H1 (cell line): ENCODE measurements at regions not wholly inside any gene's neighbourhood (a gene's known extent, or its start where the extent isn't known, plus 50 kb on each side); places are given as distances from the start of the nearest gene placed in this dataset.

Experiments
- CTCF ChIA-PET: fragments of 300-600 bp; sonication (Branson Sonifier 250); formaldehyde crosslinking; loops from one replicate; lab custom pipeline; 2021; ENCODE audit not compliant: partially characterized antibody; lab: Charles Lee
- POLR2A ChIA-PET: fragments of 300-600 bp; sonication (Branson Sonifier 250); formaldehyde crosslinking; loops from one replicate; lab custom pipeline; 2021; ENCODE audit warnings: inconsistent platforms; ENCODE audit not compliant: partially characterized antibody; lab: Charles Lee
- DNase-seq, 2 experiments: peaks; one replicate each; pipeline versions ENCODE4 v3.0.0 to v3.0.0-alpha.2; 2010 to 2022; ENCODE audit warnings: low spot score in 2 of 2, low read depth in 1 of 2, mixed read lengths in 1 of 2
- FAIRE-seq: peaks from 2 replicates; lab custom pipeline; 2011; peaks lifted over from hg19 to GRCh38; lab: Jason Lieb, UNC
- H2AFZ ChIP-seq: 2 replicates; pipeline ENCODE4 v1.8.1; 2012; ENCODE audit warnings: low read length, inconsistent platforms
- H2AK5ac ChIP-seq: 2 replicates; pipeline ENCODE4 v1.6.1; 2013; ENCODE audit warnings: low read depth, low read length
- H2BK120ac ChIP-seq: replicated peaks from 2 replicates; pipeline ENCODE3; 2013; ENCODE audit warnings: low read depth, low read length, inconsistent platforms
- H2BK12ac ChIP-seq: 2 replicates; pipeline ENCODE4 v1.6.1; 2013; ENCODE audit warnings: low read depth, low read length
- H2BK15ac ChIP-seq: 2 replicates; pipeline ENCODE4 v1.6.1; 2013; ENCODE audit warnings: low read length
- H2BK20ac ChIP-seq: 2 replicates; pipeline ENCODE4 v1.6.1; 2013; ENCODE audit warnings: low read length
- H2BK5ac ChIP-seq: 2 replicates; pipeline ENCODE4 v1.6.1; 2013; ENCODE audit warnings: low read depth, low read length
- H3K14ac ChIP-seq: 2 replicates; pipeline ENCODE4 v1.6.1; 2013; ENCODE audit warnings: inconsistent platforms; ENCODE audit not compliant: insufficient read length
- H3K18ac ChIP-seq: 2 replicates; pipeline ENCODE4 v1.6.1; 2013; ENCODE audit warnings: low read length; ENCODE audit errors: extremely low read depth
- H3K23ac ChIP-seq: 2 replicates; pipeline ENCODE4 v1.6.1; 2013; ENCODE audit warnings: inconsistent platforms; ENCODE audit not compliant: insufficient read length
- H3K23me2 ChIP-seq: 2 replicates; pipeline ENCODE4 v1.6.1; 2013; ENCODE audit warnings: low read depth, low read length
- H3K27ac ChIP-seq: 2 replicates; pipeline ENCODE4 v1.6.1; 2011; ENCODE audit warnings: low read depth, low read length, inconsistent platforms
- H3K27me3 ChIP-seq, 4 experiments: replicated peaks in 1 of 4; 1 replicate in 1 of 4; 2 replicates in 3 of 4; pipeline versions ENCODE4 v1.6.1 to v1.8.1; 2011 to 2013; ENCODE audit warnings: low read length in 3 of 4, mild to moderate bottlenecking in 3 of 4, inconsistent platforms in 2 of 4, mixed read lengths in 2 of 4, moderate library complexity in 1 of 4; ENCODE audit not compliant: control insufficient read depth in 3 of 4, insufficient read depth in 3 of 4; ENCODE audit errors: extremely low read depth in 1 of 4
- H3K36me3 ChIP-seq, 4 experiments: 2 replicates each; pipeline versions ENCODE4 v1.6.1 to v1.8.1; 2011 to 2013; ENCODE audit warnings: mild to moderate bottlenecking in 4 of 4, low read length in 3 of 4, moderate library complexity in 2 of 4, control low read depth in 1 of 4, inconsistent platforms in 1 of 4; ENCODE audit not compliant: insufficient read depth in 4 of 4, control insufficient read depth in 2 of 4
- H3K4ac ChIP-seq: replicated peaks from 2 replicates; pipeline ENCODE3; 2013; ENCODE audit warnings: low read length, low read depth, mixed read lengths, inconsistent platforms; ENCODE audit not compliant: insufficient read length
- H3K4me1 ChIP-seq, 4 experiments: replicated peaks in 1 of 4; 1 replicate in 1 of 4; 2 replicates in 3 of 4; pipeline versions ENCODE4 v1.6.1 to v1.8.1; 2011 to 2013; ENCODE audit warnings: low read length in 3 of 4, inconsistent platforms in 2 of 4, mixed read lengths in 1 of 4; ENCODE audit not compliant: insufficient read depth in 4 of 4, control insufficient read depth in 3 of 4
- H3K4me2 ChIP-seq, 2 experiments: 2 replicates each; pipeline versions ENCODE4 v1.6.1 to v1.8.1; 2011 to 2013; ENCODE audit warnings: low read depth in 2 of 2, low read length in 2 of 2, control low read depth in 1 of 2, inconsistent platforms in 1 of 2, mild to moderate bottlenecking in 1 of 2; ENCODE audit not compliant: insufficient read depth in 1 of 2
- H3K4me3 ChIP-seq, 4 experiments: fragments of 200-600, 300-600 bp in 1 of 4; sonication (generic), shearing (Covaris generic), sonication (Bioruptor Twin) in 1 of 4; 2 replicates each; pipeline versions ENCODE4 v1.5.1 to v1.8.1; 2011 to 2016; ENCODE audit warnings: low read length in 4 of 4, low read depth in 3 of 4, control low read depth in 2 of 4, inconsistent platforms in 2 of 4, mild to moderate bottlenecking in 2 of 4, mixed read lengths in 1 of 4, moderate library complexity in 1 of 4; ENCODE audit not compliant: insufficient read depth in 2 of 4; ENCODE audit errors: extremely low read depth in 1 of 4
- H3K56ac ChIP-seq: replicated peaks from 2 replicates; pipeline ENCODE3; 2013; ENCODE audit warnings: low read depth, mild to moderate bottlenecking, mixed read lengths, low read length, inconsistent platforms; ENCODE audit not compliant: insufficient read length
- H3K79me1 ChIP-seq: 2 replicates; pipeline ENCODE4 v1.6.1; 2013; ENCODE audit warnings: low read depth, low read length, control low read depth
- H3K79me2 ChIP-seq, 2 experiments: 2 replicates each; pipeline versions ENCODE4 v1.6.1 to v1.8.1; 2012 to 2013; ENCODE audit warnings: low read length in 2 of 2, mild to moderate bottlenecking in 2 of 2, inconsistent platforms in 1 of 2; ENCODE audit not compliant: insufficient read depth in 2 of 2, control insufficient read depth in 1 of 2
- H3K9ac ChIP-seq, 4 experiments: replicated peaks in 1 of 4; 1 replicate in 1 of 4; 2 replicates in 3 of 4; pipeline versions ENCODE4 v1.6.1 to v1.8.1; 2011 to 2013; ENCODE audit warnings: low read depth in 3 of 4, low read length in 3 of 4, control low read depth in 2 of 4, mild to moderate bottlenecking in 2 of 4, moderate library complexity in 2 of 4, inconsistent platforms in 1 of 4; ENCODE audit errors: extremely low read depth in 1 of 4
- H3K9me3 ChIP-seq, 2 experiments: 2 replicates each; pipeline versions ENCODE4 v1.6.1 to v1.8.1; 2012 to 2013; ENCODE audit warnings: mild to moderate bottlenecking in 2 of 2, moderate library complexity in 2 of 2, control low read depth in 1 of 2, inconsistent platforms in 1 of 2, low read depth in 1 of 2, low read length in 1 of 2, mixed read lengths in 1 of 2; ENCODE audit not compliant: insufficient read depth in 2 of 2
- H4K20me1 ChIP-seq, 2 experiments: replicated peaks in 1 of 2; 2 replicates each; pipeline versions ENCODE3 to v1.8.1; 2011 to 2013; ENCODE audit warnings: inconsistent platforms in 2 of 2, low read length in 2 of 2, mild to moderate bottlenecking in 1 of 2; ENCODE audit not compliant: insufficient read depth in 2 of 2, control insufficient read depth in 1 of 2
- H4K5ac ChIP-seq: 2 replicates; pipeline ENCODE4 v1.6.1; 2013; ENCODE audit warnings: low read length, low read depth, mixed read lengths, inconsistent platforms; ENCODE audit not compliant: insufficient read length
- H4K8ac ChIP-seq: 2 replicates; pipeline ENCODE4 v1.8.0; 2013; ENCODE audit warnings: mild to moderate bottlenecking, moderate library complexity, low read length, inconsistent platforms; ENCODE audit not compliant: insufficient read depth; ENCODE audit errors: extremely low read depth
- H4K91ac ChIP-seq: replicated peaks from 2 replicates; pipeline ENCODE3; 2013; ENCODE audit warnings: low read length, mixed read lengths, inconsistent platforms; ENCODE audit not compliant: insufficient read length
- ASH2L ChIP-seq: fragments of 200-600, 300-600 bp; sonication (generic); IDR thresholded peaks from one replicate; pipeline ENCODE4 v1.7.1; 2017; ENCODE audit warnings: low read length
- EZH2 ChIP-seq: fragments of 200-600 bp; sonication (generic); IDR thresholded peaks from 2 replicates; pipeline ENCODE4 v1.7.1; 2012; ENCODE audit warnings: low read depth, mild to moderate bottlenecking, moderate library complexity, low read length, inconsistent platforms; ENCODE audit not compliant: severe bottlenecking
- NRF1 ChIP-seq: IDR thresholded peaks from 2 replicates; pipeline ENCODE4 v1.6.1; 2011; ENCODE audit warnings: mild to moderate bottlenecking, low read depth, low read length, improper control_type of control experiment
- SIX5 ChIP-seq: IDR thresholded peaks from 2 replicates; pipeline ENCODE4 v1.6.1; 2011; ENCODE audit warnings: mild to moderate bottlenecking, low read depth, low read length
- WGBS, 2 experiments: shearing (Covaris generic) in 1 of 2; methylation state at CpG; one replicate each; pipeline versions ENCODE4 v1.1.6 to v1.1.7; 2013 to 2015; ENCODE audit warnings: low lambda C conversion rate in 2 of 2, mixed read lengths in 2 of 2, inconsistent platforms in 1 of 2, low coverage in 1 of 2, missing lambda C conversion rate in 1 of 2; ENCODE audit not compliant: insufficient replicate concordance in 2 of 2, insufficient coverage in 1 of 2, insufficient read length in 1 of 2; ENCODE audit errors: extremely low coverage in 1 of 2, missing lambda C conversion rate in 1 of 2; 5-methylcytosine and 5-hydroxymethylcytosine counted together
- TF ChIP-seq, protein P1 (sequence below): IDR thresholded peaks from 2 replicates; pipeline ENCODE4 v1.6.1; 2012; ENCODE audit warnings: low read length, inconsistent platforms

GRCh38 chr1:62381831-62382657 is 54.8 kb upstream of the USP1 start:
- H2BK5ac ChIP-seq, result no peak overlapping the region
- H2BK12ac ChIP-seq, result no peak overlapping the region
- H2BK15ac ChIP-seq, result no peak overlapping the region
- no peaks in the 10 kb centered on the region for H3K27me3 ChIP-seq
- no peak overlapping the region; the same call in 1 of the 2 replicates for H3K18ac ChIP-seq
- no peak overlapping the region for H3K9ac ChIP-seq
- H2AFZ ChIP-seq, result no peak overlapping the region
- DNase-seq, result no peak
- no peaks in the 10 kb centered on the region for H3K36me3 ChIP-seq
- no peak overlapping the region for H3K4me3 ChIP-seq
- 0 out of 2 replicates have a peak, but pooled peaks cover under 1% of the 10 kb centered on the region for H3K23me2 ChIP-seq
- H3K9me3 ChIP-seq, result peaks cover 0 to 3% of the 10 kb centered on the region in 2 experiments; a peak in 1 of 4 replicates
- no peak overlapping the region for H2BK20ac ChIP-seq
- 92% methylated on average over 10 of the region's 10 CpGs; no CpG with 5 or more reads in 1 of the 2 experiments for WGBS, 2 experiments
- ChIA-PET CTCF (interaction anchor here (0.6 to 2.1 kb wide), 7 partner anchors 11 to 206 kb away, joined by 3 to 7 read pairs (median 4); no protein-coding TSS in a partner anchor), POLR2A (interaction anchor here (0.6 to 1.1 kb wide), 2 partner anchors 153 to 178 kb away, joined by 3 read pairs; no protein-coding TSS in a partner anchor)
- no peak overlapping the region for H4K91ac ChIP-seq
- H3K4me2 ChIP-seq, result no peak overlapping the region
- no peaks in the 10 kb centered on the region for H3K79me1 ChIP-seq
- no peak for FAIRE-seq
- H3K27ac ChIP-seq, result no peak overlapping the region
- H2BK120ac ChIP-seq, result no peak overlapping the region
- H3K56ac ChIP-seq, result no peak overlapping the region
- no peak overlapping the region for H4K5ac ChIP-seq
- H3K4me1 ChIP-seq, result peaks cover 0 to 2% (median 0%) of the 10 kb centered on the region in 4 experiments; a peak in 1 of 7 replicates
- no peaks in the 10 kb centered on the region for H3K79me2 ChIP-seq
- no peaks in the 10 kb centered on the region for H4K20me1 ChIP-seq
- H3K23ac ChIP-seq, result no peak overlapping the region
- H2AK5ac ChIP-seq, result no peak overlapping the region
- no peak overlapping the region for H4K8ac ChIP-seq
- H3K4ac ChIP-seq, result no peak overlapping the region
- H3K14ac ChIP-seq, result no peak overlapping the region
- TF ChIP-seq EZH2 (no peak), SIX5 (no peak), ASH2L (no peak), NRF1 (no peak)
- TF ChIP-seq, protein P1, sequence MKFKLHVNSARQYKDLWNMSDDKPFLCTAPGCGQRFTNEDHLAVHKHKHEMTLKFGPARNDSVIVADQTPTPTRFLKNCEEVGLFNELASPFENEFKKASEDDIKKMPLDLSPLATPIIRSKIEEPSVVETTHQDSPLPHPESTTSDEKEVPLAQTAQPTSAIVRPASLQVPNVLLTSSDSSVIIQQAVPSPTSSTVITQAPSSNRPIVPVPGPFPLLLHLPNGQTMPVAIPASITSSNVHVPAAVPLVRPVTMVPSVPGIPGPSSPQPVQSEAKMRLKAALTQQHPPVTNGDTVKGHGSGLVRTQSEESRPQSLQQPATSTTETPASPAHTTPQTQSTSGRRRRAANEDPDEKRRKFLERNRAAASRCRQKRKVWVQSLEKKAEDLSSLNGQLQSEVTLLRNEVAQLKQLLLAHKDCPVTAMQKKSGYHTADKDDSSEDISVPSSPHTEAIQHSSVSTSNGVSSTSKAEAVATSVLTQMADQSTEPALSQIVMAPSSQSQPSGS, result no peak
